ENCODE measurements at regions not wholly inside any gene's neighbourhood (a gene's known extent, or its start where the extent isn't known, plus 50 kb on each side); places are given as distances from the start of the nearest gene placed in this dataset.

DNA sequence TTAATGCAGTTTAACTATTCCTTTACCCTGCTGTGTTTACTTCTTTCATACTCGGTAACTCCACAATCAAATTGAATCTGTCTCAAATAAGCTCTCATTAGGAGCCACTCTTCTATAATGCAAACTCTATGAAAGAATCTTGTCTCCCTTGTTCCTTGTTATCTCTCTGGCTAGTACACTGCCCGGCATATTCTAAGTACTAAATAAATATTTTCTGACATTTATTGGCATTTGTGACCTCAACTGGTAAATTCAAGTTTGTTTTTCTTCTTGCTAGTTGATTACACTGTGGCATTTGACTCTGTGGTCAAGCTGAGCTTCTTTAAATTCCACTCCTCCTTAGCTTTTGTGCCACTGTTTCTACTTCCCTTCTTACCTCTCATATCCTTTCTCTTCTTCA lies 237.6 kb upstream of the KHDRBS2 start:
- TF ChIP-seq, protein P1, sequence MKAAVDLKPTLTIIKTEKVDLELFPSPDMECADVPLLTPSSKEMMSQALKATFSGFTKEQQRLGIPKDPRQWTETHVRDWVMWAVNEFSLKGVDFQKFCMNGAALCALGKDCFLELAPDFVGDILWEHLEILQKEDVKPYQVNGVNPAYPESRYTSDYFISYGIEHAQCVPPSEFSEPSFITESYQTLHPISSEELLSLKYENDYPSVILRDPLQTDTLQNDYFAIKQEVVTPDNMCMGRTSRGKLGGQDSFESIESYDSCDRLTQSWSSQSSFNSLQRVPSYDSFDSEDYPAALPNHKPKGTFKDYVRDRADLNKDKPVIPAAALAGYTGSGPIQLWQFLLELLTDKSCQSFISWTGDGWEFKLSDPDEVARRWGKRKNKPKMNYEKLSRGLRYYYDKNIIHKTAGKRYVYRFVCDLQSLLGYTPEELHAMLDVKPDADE (IDR thresholded peaks at IDR 0.05): no peak
- TF ChIP-seq CTCF (conservative IDR thresholded peaks at IDR 0.05; ENCODE audit: low read depth in 2 of 2): no peak

All from GM23338 (cell line).